Right lobe of liver (tissue), 6 donors: ENCODE measurements at regions not wholly inside any gene's neighbourhood (a gene's known extent, or its start where the extent isn't known, plus 50 kb on each side); places are given as distances from the start of the nearest gene placed in this dataset.

Experiments
- ATAC-seq, 4 donors: fragments of 200-7000 bp; cut with Tn5 transposase; one replicate each; pipeline ENCODE4 v1.9.1; 2020; ENCODE audit warnings: mild to moderate bottlenecking in 4 of 4, moderate library complexity in 4 of 4
- DNase-seq, 3 donors: peaks; one replicate each; pipeline ENCODE4 v3.0.0-alpha.2; 2020
- H3K27ac ChIP-seq, 3 donors: fragments of 200-600 bp; one replicate each; pipeline ENCODE4 v1.8.0; 2022
- H3K27me3 ChIP-seq, 2 donors: fragments of 200-600 bp; one replicate each; pipeline ENCODE4 v1.8.0; 2022
- H3K36me3 ChIP-seq, 4 donors: fragments of 200-600 bp; sonication (generic) in 1 of 4; one replicate each; pipeline versions ENCODE4 v1.5.1 to v1.8.0; 2017 to 2022; ENCODE audit warnings: control low read depth in 1 of 4
- H3K4me1 ChIP-seq, 4 donors: fragments of 200-600 bp; sonication (generic) in 1 of 4; one replicate each; pipeline versions ENCODE4 v1.5.1 to v1.8.0; 2017 to 2022; ENCODE audit warnings: control low read depth in 1 of 4
- H3K4me3 ChIP-seq, 3 donors: fragments of 200-600 bp; one replicate each; pipeline ENCODE4 v1.8.0; 2022
- H3K9me3 ChIP-seq, 4 donors: fragments of 200-600 bp; sonication (generic) in 1 of 4; one replicate each; pipeline versions ENCODE4 v1.5.1 to v1.8.0; 2017 to 2022; ENCODE audit warnings: control low read depth in 1 of 4
- POLR2A ChIP-seq: fragments of 450-650 bp; IDR thresholded peaks from one replicate; pipeline ENCODE4 v1.6.1; 2017; ENCODE audit warnings: antibody characterized with exemption, mild to moderate bottlenecking
- WGBS: methylation state at CpG from one replicate; pipeline ENCODE4 v1.1.6; 2018; ENCODE audit warnings: low coverage, low lambda C conversion rate; ENCODE audit not compliant: insufficient coverage; ENCODE audit errors: missing lambda C conversion rate; 5-methylcytosine and 5-hydroxymethylcytosine counted together
- intact Hi-C, 2 donors: fragments of 100-400 bp; cut with DNase I; formaldehyde crosslinking; loops; one replicate each; pipeline versions ENCODE4 v1.11.2 to v1.14.1; 2022
- TF ChIP-seq, protein P1 (sequence below), 4 donors: fragments of 200-600 bp in 3 of 4; fragments of 450-650 bp in 1 of 4; IDR thresholded peaks; one replicate each; pipeline versions ENCODE4 v1.5.1 to v1.8.0; 2016 to 2022; ENCODE audit warnings: antibody characterized with exemption in 4 of 4, mild to moderate bottlenecking in 2 of 4
- donor health status: DM: no; HTN: yes; CAD: no.
- donor health status: DM: no; HTN: no; CAD: no.
- donor health status: DM: no; HTN: no; CAD: no.
- donor health status: DM: no; HTN: yes; CAD: no.
- donor health status: DM: no; HTN: yes; CAD: no.

- ATAC-seq: no peak
These were observed 91.5 kb downstream of the EN1 start for GRCh38 chr2:118755901-118756300.

DNA sequence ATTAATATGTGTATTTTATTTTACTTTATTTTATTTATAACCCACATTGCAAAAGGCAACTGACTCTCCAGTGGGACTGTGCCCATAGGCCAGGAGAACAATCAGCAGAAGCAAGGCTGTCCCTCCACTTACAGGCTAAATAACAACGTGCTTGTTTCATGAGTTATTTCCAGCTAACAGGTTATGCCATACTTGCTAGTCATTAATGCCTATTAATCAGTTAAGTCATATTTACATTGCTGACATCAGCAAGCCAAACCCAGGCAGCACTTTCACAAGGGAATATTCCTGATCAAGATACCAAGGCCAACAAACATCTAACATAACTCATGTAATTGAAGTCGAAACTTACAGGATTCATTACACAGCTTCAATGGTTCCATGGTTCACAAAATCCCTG is 92.1 kb downstream of the EN1 start:
- Histone ChIP-seq H3K27me3 (no peaks in the 10 kb centered on the region), H3K4me1 (no peaks in the 10 kb centered on the region), H3K36me3 (no peaks in the 10 kb centered on the region), H3K27ac (no peak overlapping the region), H3K9me3 (no peaks in the 10 kb centered on the region), H3K4me3 (no peak overlapping the region)
- TF ChIP-seq, protein P1, sequence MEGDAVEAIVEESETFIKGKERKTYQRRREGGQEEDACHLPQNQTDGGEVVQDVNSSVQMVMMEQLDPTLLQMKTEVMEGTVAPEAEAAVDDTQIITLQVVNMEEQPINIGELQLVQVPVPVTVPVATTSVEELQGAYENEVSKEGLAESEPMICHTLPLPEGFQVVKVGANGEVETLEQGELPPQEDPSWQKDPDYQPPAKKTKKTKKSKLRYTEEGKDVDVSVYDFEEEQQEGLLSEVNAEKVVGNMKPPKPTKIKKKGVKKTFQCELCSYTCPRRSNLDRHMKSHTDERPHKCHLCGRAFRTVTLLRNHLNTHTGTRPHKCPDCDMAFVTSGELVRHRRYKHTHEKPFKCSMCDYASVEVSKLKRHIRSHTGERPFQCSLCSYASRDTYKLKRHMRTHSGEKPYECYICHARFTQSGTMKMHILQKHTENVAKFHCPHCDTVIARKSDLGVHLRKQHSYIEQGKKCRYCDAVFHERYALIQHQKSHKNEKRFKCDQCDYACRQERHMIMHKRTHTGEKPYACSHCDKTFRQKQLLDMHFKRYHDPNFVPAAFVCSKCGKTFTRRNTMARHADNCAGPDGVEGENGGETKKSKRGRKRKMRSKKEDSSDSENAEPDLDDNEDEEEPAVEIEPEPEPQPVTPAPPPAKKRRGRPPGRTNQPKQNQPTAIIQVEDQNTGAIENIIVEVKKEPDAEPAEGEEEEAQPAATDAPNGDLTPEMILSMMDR (IDR thresholded peaks at IDR 0.05): no peak
- TF ChIP-seq POLR2A: no peak
- intact Hi-C loops: no loop called here
- WGBS: 50% methylated on average over 2 of the region's 2 CpGs
- DNase-seq (no peak), ATAC-seq (no peak)

More at GRCh38 chr2:118755901-118756300, 91.5 kb downstream of the EN1 start:
- no peak for DNase-seq
- intact Hi-C loops: no loop called here
- Histone ChIP-seq H3K4me3 (no peak overlapping the region), H3K27me3 (no peaks in the 10 kb centered on the region), H3K4me1 (no peaks in the 10 kb centered on the region), H3K27ac (no peak overlapping the region), H3K9me3 (no peaks in the 10 kb centered on the region), H3K36me3 (no peaks in the 10 kb centered on the region)
- 17% methylated on average over 2 of the region's 2 CpGs for WGBS
- TF ChIP-seq, protein P1 (IDR thresholded peaks at IDR 0.05): no peak
- TF ChIP-seq POLR2A: no peak

- Histone ChIP-seq H3K4me1 (no peaks in the 10 kb centered on the region), H3K27me3 (no peaks in the 10 kb centered on the region), H3K4me3 (no peak overlapping the region), H3K36me3 (no peaks in the 10 kb centered on the region), H3K27ac (no peak overlapping the region), H3K9me3 (no peaks in the 10 kb centered on the region)
- TF ChIP-seq, protein P1 (IDR thresholded peaks at IDR 0.05): no peak
- no peak for TF ChIP-seq POLR2A
- intact Hi-C loops: no loop called here
- 33% methylated on average over 1 of the region's 16 CpGs for WGBS
- ATAC-seq: no peak
- DNase-seq: no peak
These were observed 94.6 kb downstream of the EN1 start for GRCh38 chr2:118752762-118753429.

GRCh38 chr2:118750959-118751565 is 96.4 kb downstream of the EN1 start:
- Histone ChIP-seq H3K27me3 (no peaks in the 10 kb centered on the region), H3K4me1 (no peaks in the 10 kb centered on the region), H3K9me3 (no peaks in the 10 kb centered on the region), H3K27ac (no peak overlapping the region), H3K4me3 (no peak overlapping the region), H3K36me3 (no peaks in the 10 kb centered on the region)
- ATAC-seq (no peak), DNase-seq (no peak)
- intact Hi-C loops: no loop called here
- TF ChIP-seq, protein P1 (IDR thresholded peaks at IDR 0.05): no peak
- TF ChIP-seq POLR2A: no peak
- 74% methylated on average over 3 of the region's 3 CpGs for WGBS
